Stomach (tissue), 4 donors: ENCODE measurements at regions not wholly inside any gene's neighbourhood (a gene's known extent, or its start where the extent isn't known, plus 50 kb on each side); places are given as distances from the start of the nearest gene placed in this dataset.

Source experiments
- CTCF ChIP-seq, 7 experiments: fragments of 450-650 bp in 4 of 7; fragments of 200-600 bp in 3 of 7; sonication (generic) in 3 of 7; IDR thresholded peaks; one replicate each; pipeline ENCODE4 v1.5.1; 2016 to 2019; ENCODE audit warnings: antibody characterized with exemption in 7 of 7, control low read depth in 2 of 7, mild to moderate bottlenecking in 1 of 7
- POLR2AphosphoS5 ChIP-seq, 3 donors: sonication (generic); formaldehyde crosslinking; IDR thresholded peaks; one replicate each; pipeline ENCODE4 v1.6.1; 2016; ENCODE audit warnings: antibody characterized with exemption in 3 of 3

DNA sequence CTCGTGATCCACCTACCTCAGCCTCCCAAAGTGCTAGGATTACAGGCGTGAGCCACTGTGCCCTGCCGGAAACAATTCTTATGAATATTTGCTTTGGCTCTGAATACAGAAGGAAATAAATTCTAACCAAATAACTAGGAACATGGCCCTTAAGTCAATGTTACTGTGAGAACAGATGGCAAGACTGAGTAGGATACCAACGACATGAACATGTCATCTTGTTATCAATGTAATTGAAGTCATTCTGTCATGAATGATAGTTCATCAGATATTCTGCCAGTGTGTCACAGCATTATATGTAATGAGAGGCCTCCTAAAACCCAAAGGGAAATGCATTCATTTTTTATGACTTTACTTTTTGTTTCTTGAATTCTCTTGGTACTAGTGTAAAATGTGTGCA is 548.8 kb downstream of the MCTP2 start:
- TF ChIP-seq POLR2AphosphoS5 (IDR thresholded peaks at IDR 0.05): no peak
- TF ChIP-seq CTCF (IDR thresholded peaks at IDR 0.05): no peak
